ENCODE measurements at regions not wholly inside any gene's neighbourhood (a gene's known extent, or its start where the extent isn't known, plus 50 kb on each side); places are given as distances from the start of the nearest gene placed in this dataset.

- intact Hi-C loops (cut with DNase I), result no loop called here
- Histone ChIP-seq H3K4me3 (no peak overlapping the region), H3K4me1 (no peaks in the 10 kb centered on the region), H3K9me3 (no peaks in the 10 kb centered on the region), H3K27ac (no peak overlapping the region), H3K36me3 (no peaks in the 10 kb centered on the region), H3K27me3 (no peaks in the 10 kb centered on the region)
- DNase-seq, result no peak
- no peak for ATAC-seq
- TF ChIP-seq CTCF (IDR thresholded peaks at IDR 0.05), result no peak
Observed at GRCh38 chr16:63311313-63311712, 1275.1 kb upstream of the CDH8 start.

- no peaks in the 10 kb centered on the region for H3K4me1 ChIP-seq
- H3K4me3 ChIP-seq, result no peak overlapping the region
- intact Hi-C loops (cut with DNase I), result no loop called here
- DNase-seq (no peak), ATAC-seq (no peak)
- no peaks in the 10 kb centered on the region for H3K9me3 ChIP-seq
- no peaks in the 10 kb centered on the region for H3K27me3 ChIP-seq
- TF ChIP-seq CTCF (IDR thresholded peaks at IDR 0.05), result no peak
- H3K36me3 ChIP-seq, result no peaks in the 10 kb centered on the region
- H3K27ac ChIP-seq, result no peak overlapping the region
Observed at GRCh38 chr16:63302811-63303210, 1266.6 kb upstream of the CDH8 start.

- ATAC-seq, result no peak
- H3K27me3 ChIP-seq, result no peaks in the 10 kb centered on the region
- no peaks in the 10 kb centered on the region for H3K9me3 ChIP-seq
- H3K27ac ChIP-seq, result no peak overlapping the region
- no peaks in the 10 kb centered on the region for H3K4me1 ChIP-seq
- no peak for TF ChIP-seq CTCF (IDR thresholded peaks at IDR 0.05)
- DNase-seq, result no peak
- H3K36me3 ChIP-seq, result no peaks in the 10 kb centered on the region
- intact Hi-C loops (cut with DNase I), result no loop called here
- H3K4me3 ChIP-seq, result no peak overlapping the region
Observed at GRCh38 chr16:63301349-63301748, 1265.1 kb upstream of the CDH8 start.

- no peak for TF ChIP-seq CTCF (IDR thresholded peaks at IDR 0.05)
- DNase-seq (no peak), ATAC-seq (no peak)
- Histone ChIP-seq H3K27ac (no peak overlapping the region), H3K27me3 (no peaks in the 10 kb centered on the region), H3K4me1 (no peaks in the 10 kb centered on the region), H3K9me3 (no peaks in the 10 kb centered on the region), H3K4me3 (no peak overlapping the region), H3K36me3 (no peaks in the 10 kb centered on the region)
- intact Hi-C loops (cut with DNase I), result no loop called here
Observed at GRCh38 chr16:63298993-63299392, 1262.8 kb upstream of the CDH8 start.

GRCh38 chr16:63292036-63292435, 1255.8 kb upstream of the CDH8 start:
- ATAC-seq (no peak), DNase-seq (no peak)
- Histone ChIP-seq H3K4me3 (no peak overlapping the region), H3K4me1 (no peaks in the 10 kb centered on the region), H3K9me3 (no peaks in the 10 kb centered on the region), H3K36me3 (no peaks in the 10 kb centered on the region), H3K27ac (no peak overlapping the region), H3K27me3 (no peaks in the 10 kb centered on the region)
- no peak for TF ChIP-seq CTCF (IDR thresholded peaks at IDR 0.05)
- intact Hi-C loops (cut with DNase I), result no loop called here

- no peaks in the 10 kb centered on the region for H3K36me3 ChIP-seq
- no peaks in the 10 kb centered on the region for H3K27me3 ChIP-seq
- ATAC-seq, result peak; percentile 86
- DNase-seq, result peak; percentile 31
- no peak overlapping the region for H3K4me3 ChIP-seq
- intact Hi-C loops (cut with DNase I), result no loop called here
- no peaks in the 10 kb centered on the region for H3K4me1 ChIP-seq
- TF ChIP-seq CTCF (IDR thresholded peaks at IDR 0.05), result peak; percentile 61
- H3K9me3 ChIP-seq, result no peaks in the 10 kb centered on the region
- no peak overlapping the region for H3K27ac ChIP-seq
Observed at GRCh38 chr16:63289834-63290460, 1253.7 kb upstream of the CDH8 start.

Measured in upper lobe of right lung (tissue), 1 donor.